Body of pancreas (tissue), 4 donors: ENCODE measurements at regions not wholly inside any gene's neighbourhood (a gene's known extent, or its start where the extent isn't known, plus 50 kb on each side); places are given as distances from the start of the nearest gene placed in this dataset.

Experiments
- POLR2A ChIP-seq, 3 donors: fragments of 450-650 bp; IDR thresholded peaks; one replicate each; pipeline ENCODE4 v1.6.1; 2016; ENCODE audit warnings: antibody characterized with exemption in 3 of 3, mild to moderate bottlenecking in 2 of 3
- TF ChIP-seq, protein P1 (sequence below), 7 experiments: fragments of 450-650 bp in 4 of 7; fragments of 200-600 bp in 3 of 7; sonication (generic) in 3 of 7; IDR thresholded peaks; one replicate each; pipeline ENCODE4 v1.5.1; 2016 to 2019; ENCODE audit warnings: antibody characterized with exemption in 7 of 7

DNA sequence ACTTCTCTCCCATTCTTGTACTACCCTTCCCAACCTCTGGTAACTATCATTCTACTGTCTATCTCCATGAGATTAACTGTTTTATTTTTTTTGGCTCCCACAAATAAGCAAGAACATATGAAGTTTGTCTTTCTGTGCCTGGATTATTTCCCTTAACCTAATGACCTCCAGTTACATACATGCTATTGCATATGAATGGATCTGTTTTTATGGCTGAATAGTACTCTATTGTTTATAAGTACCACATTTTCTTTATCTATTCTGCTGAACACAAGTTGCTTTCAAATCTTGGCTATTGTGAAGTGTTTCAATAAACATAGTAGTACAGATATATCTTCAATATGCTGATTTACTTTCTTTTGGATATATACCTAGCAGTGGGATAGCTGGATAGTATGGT lies 376.6 kb upstream of the KCND2 start:
- TF ChIP-seq, protein P1, sequence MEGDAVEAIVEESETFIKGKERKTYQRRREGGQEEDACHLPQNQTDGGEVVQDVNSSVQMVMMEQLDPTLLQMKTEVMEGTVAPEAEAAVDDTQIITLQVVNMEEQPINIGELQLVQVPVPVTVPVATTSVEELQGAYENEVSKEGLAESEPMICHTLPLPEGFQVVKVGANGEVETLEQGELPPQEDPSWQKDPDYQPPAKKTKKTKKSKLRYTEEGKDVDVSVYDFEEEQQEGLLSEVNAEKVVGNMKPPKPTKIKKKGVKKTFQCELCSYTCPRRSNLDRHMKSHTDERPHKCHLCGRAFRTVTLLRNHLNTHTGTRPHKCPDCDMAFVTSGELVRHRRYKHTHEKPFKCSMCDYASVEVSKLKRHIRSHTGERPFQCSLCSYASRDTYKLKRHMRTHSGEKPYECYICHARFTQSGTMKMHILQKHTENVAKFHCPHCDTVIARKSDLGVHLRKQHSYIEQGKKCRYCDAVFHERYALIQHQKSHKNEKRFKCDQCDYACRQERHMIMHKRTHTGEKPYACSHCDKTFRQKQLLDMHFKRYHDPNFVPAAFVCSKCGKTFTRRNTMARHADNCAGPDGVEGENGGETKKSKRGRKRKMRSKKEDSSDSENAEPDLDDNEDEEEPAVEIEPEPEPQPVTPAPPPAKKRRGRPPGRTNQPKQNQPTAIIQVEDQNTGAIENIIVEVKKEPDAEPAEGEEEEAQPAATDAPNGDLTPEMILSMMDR (IDR thresholded peaks at IDR 0.05): no peak
- no peak for TF ChIP-seq POLR2A (IDR thresholded peaks at IDR 0.05)
